HG03175 (cell line): ENCODE measurements at regions not wholly inside any gene's neighbourhood (a gene's known extent, or its start where the extent isn't known, plus 50 kb on each side); places are given as distances from the start of the nearest gene placed in this dataset.
"Not testable (repeated sequence)": the region's sequence is repeated elsewhere in the genome, so short reads cannot be mapped to it uniquely, and the experiment has no call there.

Source experiments
- ATAC-seq: cut with Tn5 transposase; IDR thresholded peaks from one replicate; pipeline ENCODE4 v1.9.1; 2021; ENCODE audit warnings: mild to moderate bottlenecking, moderate library complexity; ENCODE audit not compliant: unreplicated experiment

GRCh38 chr7:86209036-86209435 lies 434.7 kb upstream of the GRM3 start:
- ATAC-seq: no peak

- no peak for ATAC-seq
These were observed 436.0 kb upstream of the GRM3 start for GRCh38 chr7:86207740-86208139.

- ATAC-seq: no peak
These were observed 440.9 kb upstream of the GRM3 start for GRCh38 chr7:86202833-86203232.

GRCh38 chr7:86201767-86202166 lies 441.9 kb upstream of the GRM3 start:
- no peak for ATAC-seq

GRCh38 chr7:86199881-86200614 lies 443.7 kb upstream of the GRM3 start:
- no peak for ATAC-seq

GRCh38 chr7:86190351-86190750 lies 453.4 kb upstream of the GRM3 start:
- no peak for ATAC-seq

GRCh38 chr7:86181474-86181873 lies 462.2 kb upstream of the GRM3 start:
- ATAC-seq: no peak

GRCh38 chr7:86164827-86165226 lies 478.9 kb upstream of the GRM3 start:
- ATAC-seq: no peak

GRCh38 chr7:86158111-86158510 lies 485.6 kb upstream of the GRM3 start:
- no peak for ATAC-seq

GRCh38 chr7:86155623-86156022 lies 488.1 kb upstream of the GRM3 start:
- no peak for ATAC-seq

GRCh38 chr7:86152926-86153325 lies 490.8 kb upstream of the GRM3 start:
- ATAC-seq: no peak

GRCh38 chr7:86149024-86149665 lies 494.6 kb upstream of the GRM3 start:
- ATAC-seq: no peak

- ATAC-seq: no peak
These were observed 495.2 kb upstream of the GRM3 start for GRCh38 chr7:86148501-86148900.

- ATAC-seq: no peak
These were observed 506.4 kb upstream of the GRM3 start for GRCh38 chr7:86137343-86137742.

GRCh38 chr7:86130268-86130667 lies 513.4 kb upstream of the GRM3 start:
- ATAC-seq: no peak

- ATAC-seq: no peak
These were observed 520.2 kb upstream of the GRM3 start for GRCh38 chr7:86123476-86123875.

- no peak for ATAC-seq
These were observed 549.5 kb upstream of the GRM3 start for GRCh38 chr7:86094166-86094669.

GRCh38 chr7:86091369-86091768 lies 552.3 kb upstream of the GRM3 start:
- ATAC-seq: no peak

- no peak for ATAC-seq
These were observed 554.3 kb upstream of the GRM3 start for GRCh38 chr7:86089455-86089854.

- not testable (repeated sequence) for ATAC-seq
These were observed 579.1 kb upstream of the GRM3 start for GRCh38 chr7:86064572-86064971.

- ATAC-seq: no peak
These were observed 585.1 kb upstream of the GRM3 start for GRCh38 chr7:86058649-86059048.

GRCh38 chr7:86050918-86051317 lies 592.8 kb upstream of the GRM3 start:
- no peak for ATAC-seq
